ENCODE measurements at regions not wholly inside any gene's neighbourhood (a gene's known extent, or its start where the extent isn't known, plus 50 kb on each side); places are given as distances from the start of the nearest gene placed in this dataset.
A peak's percentile ranks its signal among the peaks of the same experiment; 100 is the strongest.
"Not testable (repeated sequence)": the region's sequence is repeated elsewhere in the genome, so short reads cannot be mapped to it uniquely, and the experiment has no call there.

GRCh38 chrX:39261446-39262147, 460.3 kb downstream of the MID1IP1 start:
- peak; percentile 1 for DNase-seq (ENCODE audit: extremely low read depth, low read depth)

DNA sequence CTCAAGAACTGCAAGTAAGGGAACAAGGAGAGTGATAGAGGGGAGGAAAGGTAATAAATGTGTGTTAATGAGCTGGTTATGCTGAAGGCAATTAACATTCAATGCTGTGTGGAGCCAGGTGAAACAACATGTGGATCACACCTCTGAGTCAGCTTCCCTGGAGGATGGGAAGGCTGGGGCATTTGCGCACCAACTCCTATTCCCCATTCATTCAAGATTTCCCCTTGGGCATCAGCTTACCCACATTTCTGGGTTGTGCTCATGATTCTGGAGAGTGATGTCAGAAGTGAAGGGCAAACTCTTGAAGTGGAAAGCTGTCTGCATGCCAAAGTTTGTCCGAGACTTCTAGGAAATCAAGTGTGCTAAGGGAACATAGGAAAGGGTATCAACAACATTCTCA, 461.4 kb downstream of the MID1IP1 start:
- no peak for DNase-seq (ENCODE audit: extremely low read depth, low read depth)

GRCh38 chrX:39264023-39264422, 462.8 kb downstream of the MID1IP1 start:
- no peak for DNase-seq (ENCODE audit: extremely low read depth, low read depth)

DNA sequence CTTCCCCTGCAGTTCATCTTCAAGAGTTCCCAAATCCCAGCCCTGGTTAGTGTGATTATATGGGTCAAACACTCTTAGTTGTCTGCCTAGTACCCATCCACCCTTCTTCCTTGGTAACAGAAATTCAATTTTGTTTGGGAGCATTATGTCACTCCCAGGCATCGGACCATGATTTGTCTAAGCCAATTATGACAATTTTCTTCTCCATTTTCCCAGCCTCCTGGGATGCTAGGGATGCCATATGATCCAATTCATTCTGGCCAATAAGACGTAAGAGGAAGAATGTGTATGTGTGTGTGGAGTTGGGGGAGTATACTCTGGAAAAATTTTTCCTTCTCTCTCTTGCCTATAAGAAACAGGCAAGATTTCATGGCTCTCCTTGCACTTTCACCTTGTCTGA, 465.9 kb downstream of the MID1IP1 start:
- no peak for DNase-seq (ENCODE audit: extremely low read depth, low read depth)

DNA sequence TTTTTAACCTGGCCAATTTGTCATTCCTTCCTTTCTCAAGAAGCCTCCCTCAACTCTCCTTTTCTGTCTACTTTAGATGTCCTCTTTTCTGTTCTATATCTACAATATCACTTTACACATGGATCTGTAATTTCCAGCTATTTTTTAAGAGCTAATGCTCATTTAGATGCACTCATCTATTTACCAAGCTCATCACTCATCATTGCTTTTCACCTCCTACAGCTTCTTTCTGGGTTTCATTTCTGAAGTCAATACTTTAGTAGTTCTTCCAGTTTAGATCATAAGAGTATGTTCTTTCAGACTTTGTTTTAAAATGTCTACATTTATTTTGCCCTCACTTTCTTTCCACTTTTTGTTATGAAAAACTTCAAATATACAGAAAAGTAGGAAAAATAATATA, 466.9 kb downstream of the MID1IP1 start:
- no peak for DNase-seq (ENCODE audit: extremely low read depth, low read depth)

DNA sequence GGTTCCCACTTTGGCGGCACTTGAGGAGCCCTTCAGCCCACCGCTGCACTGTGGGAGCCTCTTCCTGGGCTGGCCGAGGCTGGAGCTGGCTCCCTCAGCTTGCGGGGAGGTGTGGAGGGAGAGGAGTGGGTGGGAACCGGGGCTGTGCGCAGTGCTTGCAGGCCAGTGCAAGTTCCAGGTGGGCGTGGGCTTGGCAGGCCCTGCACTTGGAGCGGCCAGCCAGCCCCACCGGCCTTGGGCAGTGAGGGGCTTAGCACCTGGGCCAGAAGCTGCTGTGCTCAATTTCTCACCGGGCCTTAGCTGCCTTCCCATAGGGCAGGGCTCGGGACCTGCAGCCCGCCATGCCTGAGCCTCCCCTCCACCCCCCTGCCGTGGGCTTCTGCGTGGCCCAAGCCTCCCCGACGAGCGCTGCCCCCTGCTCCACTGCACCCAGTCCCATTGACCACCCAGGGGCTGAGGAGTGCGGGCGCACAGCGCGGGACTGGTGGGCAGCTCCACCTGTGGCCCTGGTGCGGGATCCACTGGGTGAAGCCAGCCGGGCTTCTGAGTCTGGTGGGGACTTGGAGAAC, 474.3 kb downstream of the MID1IP1 start:
- no peak for DNase-seq (ENCODE audit: extremely low read depth, low read depth)

DNA sequence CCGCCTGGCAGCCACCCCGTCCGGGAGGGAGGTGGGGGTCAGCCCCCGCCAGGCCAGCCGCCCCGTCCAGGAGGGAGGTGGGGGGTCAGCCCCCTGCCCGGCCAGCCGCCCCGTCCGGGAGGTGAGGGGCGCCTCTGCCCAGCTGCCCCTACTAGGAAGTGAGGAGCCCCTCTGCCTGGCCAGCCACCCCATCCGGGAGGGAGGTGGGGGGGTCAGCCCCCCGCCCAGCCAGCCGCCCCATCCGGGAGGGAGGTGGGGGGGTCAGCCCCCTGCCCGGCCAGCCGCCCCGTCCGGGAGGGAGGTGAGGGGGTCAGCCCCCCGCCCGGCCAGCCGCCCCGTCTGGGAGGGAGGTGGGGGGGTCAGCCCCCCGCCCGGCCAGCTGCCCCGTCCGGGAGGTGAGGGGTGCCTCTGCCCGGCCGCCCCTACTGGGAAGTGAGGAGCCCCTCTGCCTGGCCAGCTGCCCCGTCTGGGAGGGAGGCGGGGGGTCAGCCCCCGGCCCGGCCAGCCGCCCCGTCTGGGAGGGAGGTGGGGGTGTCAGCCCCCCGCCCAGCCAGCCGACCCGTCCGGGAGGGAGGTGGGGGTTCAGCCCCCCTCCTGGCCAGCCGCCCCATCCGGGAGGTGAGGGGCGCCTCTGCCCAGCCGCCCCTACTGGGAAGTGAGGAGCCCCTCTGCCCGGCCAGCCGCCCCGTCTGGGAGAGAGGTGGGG, 476.6 kb downstream of the MID1IP1 start:
- not testable (repeated sequence) for DNase-seq (ENCODE audit: extremely low read depth, low read depth)

GRCh38 chrX:39283239-39283638, 482.0 kb downstream of the MID1IP1 start:
- no peak for DNase-seq (ENCODE audit: extremely low read depth, low read depth)

- DNase-seq (ENCODE audit: extremely low read depth, low read depth): no peak
These were observed 487.3 kb downstream of the MID1IP1 start for GRCh38 chrX:39288592-39288991.

DNA sequence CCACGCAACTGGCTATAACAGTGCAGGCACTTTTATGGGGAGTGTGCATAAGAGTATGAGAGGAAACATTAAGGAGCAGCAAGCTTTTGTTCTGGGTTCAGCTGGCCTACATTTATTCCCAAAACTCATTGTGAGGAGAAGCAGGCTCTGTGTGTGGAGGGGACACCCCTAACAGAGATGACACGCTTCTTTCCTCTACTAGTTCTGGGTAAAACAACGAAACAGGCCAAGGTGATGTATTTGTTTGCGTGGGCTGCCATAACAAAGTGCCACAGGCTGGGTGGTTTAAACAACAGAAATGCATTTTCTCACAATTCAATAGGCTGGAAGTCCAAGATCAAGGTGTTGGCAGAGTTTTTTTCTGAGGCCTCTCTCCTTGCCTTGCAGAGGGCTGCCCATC, 488.6 kb downstream of the MID1IP1 start:
- no peak for DNase-seq (ENCODE audit: extremely low read depth, low read depth)

- no peak for DNase-seq (ENCODE audit: extremely low read depth, low read depth)
These were observed 491.9 kb downstream of the MID1IP1 start for GRCh38 chrX:39293203-39293602.

- DNase-seq (ENCODE audit: extremely low read depth, low read depth): peak; percentile 3
These were observed 495.2 kb downstream of the MID1IP1 start for GRCh38 chrX:39296472-39296871.

- no peak for DNase-seq (ENCODE audit: extremely low read depth, low read depth)
These were observed 497.6 kb downstream of the MID1IP1 start for GRCh38 chrX:39298821-39299220.

- no peak for DNase-seq (ENCODE audit: extremely low read depth, low read depth)
These were observed 498.4 kb downstream of the MID1IP1 start for GRCh38 chrX:39299615-39300014.

- DNase-seq (ENCODE audit: extremely low read depth, low read depth): no peak
These were observed 499.8 kb downstream of the MID1IP1 start for GRCh38 chrX:39301036-39301435.

DNA sequence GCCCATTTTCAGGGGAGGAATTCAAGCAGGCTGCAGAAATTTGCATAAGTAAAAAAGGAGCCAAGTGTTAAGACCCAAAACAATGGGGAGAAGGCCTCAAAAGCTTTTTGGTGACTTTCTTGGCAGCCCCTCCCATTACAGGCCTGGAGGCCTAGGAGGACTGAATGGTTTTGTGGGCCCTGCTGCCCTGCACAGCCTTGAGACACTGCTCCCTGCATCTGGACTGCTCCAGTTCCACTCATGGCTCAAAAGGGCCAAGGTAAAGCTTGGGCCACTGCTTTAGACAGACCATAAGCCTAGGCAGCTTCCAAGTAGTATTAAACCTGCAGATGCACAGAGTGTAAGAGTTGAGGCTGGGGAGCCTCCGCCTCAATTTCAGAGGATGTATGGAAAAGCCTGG, 501.6 kb downstream of the MID1IP1 start:
- no peak for DNase-seq (ENCODE audit: extremely low read depth, low read depth)

GRCh38 chrX:39304746-39305145, 503.5 kb downstream of the MID1IP1 start:
- DNase-seq (ENCODE audit: extremely low read depth, low read depth): no peak

DNA sequence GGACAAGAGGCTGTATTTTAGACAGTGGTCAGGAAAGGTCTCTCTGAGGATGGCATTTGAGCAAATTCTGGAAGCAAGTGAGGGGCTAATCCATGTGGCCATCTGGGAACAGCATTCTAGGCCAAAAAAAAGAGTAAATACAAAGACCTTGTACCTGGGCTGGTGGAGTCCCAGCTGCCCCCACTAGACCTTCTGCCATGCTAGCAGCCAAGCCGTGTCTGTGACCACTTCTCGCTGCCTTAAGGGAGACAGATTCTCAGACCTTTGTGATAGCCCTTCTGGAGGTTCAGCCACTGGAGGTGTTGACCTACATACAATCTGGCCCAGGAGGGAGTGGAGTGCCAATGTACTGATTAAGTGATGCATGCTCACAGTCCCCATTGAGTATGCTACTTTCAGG, 506.2 kb downstream of the MID1IP1 start:
- DNase-seq (ENCODE audit: extremely low read depth, low read depth): no peak

GRCh38 chrX:39308126-39308525, 506.9 kb downstream of the MID1IP1 start:
- DNase-seq (ENCODE audit: extremely low read depth, low read depth): no peak

GRCh38 chrX:39309018-39309635, 507.9 kb downstream of the MID1IP1 start:
- DNase-seq (ENCODE audit: extremely low read depth, low read depth): no peak

DNA sequence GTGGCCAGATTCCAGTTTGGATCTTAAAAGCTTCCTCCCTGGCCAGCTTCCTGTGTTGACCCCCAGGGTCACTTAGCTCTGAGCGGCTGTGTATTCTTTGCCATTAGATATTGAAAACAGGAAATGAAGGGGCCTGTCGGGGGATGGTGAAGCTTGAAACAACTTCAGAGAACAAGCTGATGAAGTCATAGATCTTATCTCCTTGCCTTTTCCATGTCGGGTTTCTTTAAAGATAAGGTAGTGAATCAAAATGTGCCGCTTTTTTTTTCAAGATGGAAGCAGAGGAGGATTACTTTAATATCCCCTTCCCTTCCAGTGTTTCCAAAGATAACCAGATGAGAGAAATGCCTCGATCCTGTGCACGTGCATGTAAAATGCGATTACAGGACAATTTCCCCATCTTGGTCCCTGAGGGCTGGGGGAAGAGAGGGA, 508.5 kb downstream of the MID1IP1 start:
- no peak for DNase-seq (ENCODE audit: extremely low read depth, low read depth)

GRCh38 chrX:39310891-39311290, 509.6 kb downstream of the MID1IP1 start:
- no peak for DNase-seq (ENCODE audit: extremely low read depth, low read depth)

Data from NCI-H460 (cell line).